WTC11 (cell line): ENCODE measurements at regions not wholly inside any gene's neighbourhood (a gene's known extent, or its start where the extent isn't known, plus 50 kb on each side); places are given as distances from the start of the nearest gene placed in this dataset.

Experiments used
- CTCF ChIP-seq: fragments of 200-600 bp; IDR thresholded peaks from 2 replicates; pipeline ENCODE4 v1.8.0; 2022; ENCODE audit warnings: antibody characterized with exemption
- EMX1 ChIP-seq: fragments of 250-450 bp; sonication (Bioruptor Pico); IDR thresholded peaks from 2 replicates; pipeline ENCODE4 v1.8.0; 2021; ENCODE audit warnings: mild to moderate bottlenecking
- FOXP4 ChIP-seq: sonication (generic); formaldehyde crosslinking; IDR thresholded peaks from 2 replicates; pipeline ENCODE4 v1.8.0; 2022; ENCODE audit warnings: mild to moderate bottlenecking, missing genetic modification reagents
- HMGXB4 ChIP-seq: sonication (generic); formaldehyde crosslinking; IDR thresholded peaks from 2 replicates; pipeline ENCODE4 v1.8.1; 2023; ENCODE audit warnings: mild to moderate bottlenecking, moderate library complexity, missing genetic modification reagents
- JUN ChIP-seq: sonication (generic); formaldehyde crosslinking; IDR thresholded peaks from 2 replicates; pipeline ENCODE4 v1.8.0; 2023; ENCODE audit warnings: mild to moderate bottlenecking, missing genetic modification reagents
- MYBL2 ChIP-seq: sonication (generic); formaldehyde crosslinking; IDR thresholded peaks from 2 replicates; pipeline ENCODE4 v1.8.1; 2023; ENCODE audit warnings: mild to moderate bottlenecking, moderate library complexity, missing genetic modification reagents
- NR1H2 ChIP-seq: sonication (generic); formaldehyde crosslinking; IDR thresholded peaks from 2 replicates; pipeline ENCODE4 v1.9.0; 2021; ENCODE audit warnings: mild to moderate bottlenecking, moderate library complexity, missing genetic modification reagents
- NR2C2 ChIP-seq: sonication (generic); formaldehyde crosslinking; IDR thresholded peaks from 2 replicates; pipeline ENCODE4 v1.8.0; 2022; ENCODE audit warnings: mild to moderate bottlenecking, missing genetic modification reagents
- TEAD4 ChIP-seq: sonication (generic); formaldehyde crosslinking; IDR thresholded peaks from 2 replicates; pipeline ENCODE4 v1.8.0; 2022; ENCODE audit warnings: mild to moderate bottlenecking, missing genetic modification reagents
- ZNF396 ChIP-seq: fragments of 250-450 bp; sonication (Bioruptor Pico); IDR thresholded peaks from 2 replicates; pipeline ENCODE4 v1.8.0; 2021; ENCODE audit warnings: mild to moderate bottlenecking, moderate library complexity, borderline replicate concordance
- ZNF532 ChIP-seq: fragments of 250-450 bp; sonication (Bioruptor Pico); IDR thresholded peaks from 2 replicates; pipeline ENCODE4 v1.9.0; 2021; ENCODE audit warnings: mild to moderate bottlenecking, borderline replicate concordance
- TF ChIP-seq, protein P1 (sequence below): sonication (generic); formaldehyde crosslinking; IDR thresholded peaks from 2 replicates; pipeline ENCODE4 v1.8.1; 2023; ENCODE audit warnings: mild to moderate bottlenecking, missing genetic modification reagents, moderate library complexity

GRCh38 chr3:26522919-26523318 is 99.7 kb upstream of the LRRC3B start:
- no peak for TF ChIP-seq CTCF
- TF ChIP-seq NR2C2 = no peak
- TF ChIP-seq NR1H2 (CRISPR knock-in tag) = no peak
- TF ChIP-seq EMX1 (CRISPR knock-in tag) = no peak
- TF ChIP-seq MYBL2 (CRISPR knock-in tag) = no peak
- TF ChIP-seq JUN (CRISPR knock-in tag) = no peak
- no peak for TF ChIP-seq FOXP4 (CRISPR knock-in tag)
- no peak for TF ChIP-seq HMGXB4
- TF ChIP-seq TEAD4 (CRISPR knock-in tag) = no peak
- TF ChIP-seq, protein P1, sequence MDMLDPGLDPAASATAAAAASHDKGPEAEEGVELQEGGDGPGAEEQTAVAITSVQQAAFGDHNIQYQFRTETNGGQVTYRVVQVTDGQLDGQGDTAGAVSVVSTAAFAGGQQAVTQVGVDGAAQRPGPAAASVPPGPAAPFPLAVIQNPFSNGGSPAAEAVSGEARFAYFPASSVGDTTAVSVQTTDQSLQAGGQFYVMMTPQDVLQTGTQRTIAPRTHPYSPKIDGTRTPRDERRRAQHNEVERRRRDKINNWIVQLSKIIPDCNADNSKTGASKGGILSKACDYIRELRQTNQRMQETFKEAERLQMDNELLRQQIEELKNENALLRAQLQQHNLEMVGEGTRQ = no peak
- TF ChIP-seq ZNF396 (CRISPR knock-in tag) = no peak
- TF ChIP-seq ZNF532 (CRISPR knock-in tag) = no peak
